ENCODE measurements at regions not wholly inside any gene's neighbourhood (a gene's known extent, or its start where the extent isn't known, plus 50 kb on each side); places are given as distances from the start of the nearest gene placed in this dataset.

- in situ Hi-C loops (cut with HindIII; ENCODE audit: low sequenced_read_pairs) = no loop called here
Observed at GRCh38 chr15:39530480-39531342, 50.2 kb upstream of the THBS1 start.

Measured in endothelial cell of hepatic sinusoid (primary cell).